PC-3 (cell line): ENCODE measurements at regions not wholly inside any gene's neighbourhood (a gene's known extent, or its start where the extent isn't known, plus 50 kb on each side); places are given as distances from the start of the nearest gene placed in this dataset.
A peak's percentile ranks its signal among the peaks of the same experiment; 100 is the strongest.

ENCODE experiments used
- ATAC-seq: fragments of 200-7000 bp; cut with Tn5 transposase; 2 replicates; pipeline ENCODE4 v1.9.1; 2020; ENCODE audit warnings: mild to moderate bottlenecking, moderate library complexity
- BruUV-seq: library from RNA; stranded (reverse); fragments of 400-500 nt; replicated peaks from 2 replicates; lab custom pipeline; 2021; lab: Mats Ljungman, UMichigan
- CTCF ChIA-PET: fragments of 300-600 bp; sonication (Branson Sonifier 250); formaldehyde crosslinking; loops from one replicate; lab custom pipeline; 2022; ENCODE audit warnings: antibody characterized with exemption; lab: Charles Lee
- POLR2A ChIA-PET: fragments of 300-600 bp; sonication (Branson Sonifier 250); formaldehyde crosslinking; loops from one replicate; lab custom pipeline; 2022; ENCODE audit warnings: antibody characterized with exemption; ENCODE audit not compliant: unreplicated experiment; lab: Charles Lee
- DNase-seq: peaks from one replicate; pipeline ENCODE4 v3.0.0-alpha.2; 2015
- H2AFZ ChIP-seq: fragments of 300-600 bp; sonication (generic); 2 replicates; pipeline ENCODE4 v1.6.0; 2016; ENCODE audit warnings: antibody characterized with exemption, low read length
- H3F3A ChIP-seq: fragments of 300-600 bp; sonication (generic); one replicate; pipeline ENCODE4 v1.6.0; 2017; ENCODE audit warnings: antibody characterized with exemption, low read length, control low read depth, mild to moderate bottlenecking; ENCODE audit not compliant: unreplicated experiment
- H3K27ac ChIP-seq: fragments of 300-600 bp; sonication (generic); 2 replicates; pipeline ENCODE4 v1.5.1; 2016; ENCODE audit warnings: mild to moderate bottlenecking, low read length
- H3K27me3 ChIP-seq: fragments of 300-600 bp; sonication (generic); 2 replicates; pipeline ENCODE4 v1.6.1; 2016; ENCODE audit warnings: low read length, mixed read lengths
- H3K36me3 ChIP-seq: fragments of 300-600 bp; sonication (generic); 2 replicates; pipeline ENCODE4 v1.6.1; 2016; ENCODE audit warnings: low read depth, mixed run types, low read length, mixed read lengths
- H3K4me1 ChIP-seq: fragments of 300-600 bp; sonication (generic); 2 replicates; pipeline ENCODE4 v1.5.1; 2016; ENCODE audit warnings: low read length; ENCODE audit not compliant: insufficient read depth
- H3K4me2 ChIP-seq: fragments of 300-600 bp; sonication (generic); 2 replicates; pipeline ENCODE4 v1.6.0; 2016; ENCODE audit warnings: low read length
- H3K4me3 ChIP-seq: fragments of 300-600 bp; sonication (generic); 2 replicates; pipeline ENCODE4 v1.5.1; 2016; ENCODE audit warnings: mild to moderate bottlenecking, low read length, mixed read lengths
- H3K79me2 ChIP-seq: fragments of 300-600 bp; sonication (generic); 2 replicates; pipeline ENCODE4 v1.6.1; 2017; ENCODE audit warnings: low read length, mixed read lengths
- H3K9ac ChIP-seq: fragments of 300-600 bp; sonication (generic); 2 replicates; pipeline ENCODE4 v1.6.0; 2016; ENCODE audit warnings: mild to moderate bottlenecking, low read length
- H3K9me2 ChIP-seq: fragments of 300-600 bp; sonication (generic); replicated peaks from 2 replicates; pipeline ENCODE4 v1.6.1; 2016; ENCODE audit warnings: mixed run types, low read length, mixed read lengths
- H3K9me3 ChIP-seq: fragments of 300-600 bp; sonication (generic); 2 replicates; pipeline ENCODE4 v1.6.1; 2016; ENCODE audit warnings: low read length, mixed read lengths
- H4K20me1 ChIP-seq: fragments of 300-600 bp; sonication (generic); 2 replicates; pipeline ENCODE4 v1.6.1; 2016; ENCODE audit warnings: low read length, mixed read lengths
- EZH2 ChIP-seq: fragments of 300-600 bp; sonication (generic); IDR thresholded peaks from one replicate; pipeline ENCODE4 v1.6.1; 2017; ENCODE audit warnings: antibody characterized with exemption, mild to moderate bottlenecking, low read length; ENCODE audit not compliant: unreplicated experiment
- EZH2phosphoT487 ChIP-seq: fragments of 300-600 bp; sonication (generic); IDR thresholded peaks from 2 replicates; pipeline ENCODE4 v1.6.1; 2018; ENCODE audit warnings: mild to moderate bottlenecking, antibody characterized with exemption, low read length, borderline replicate concordance
- intact Hi-C: fragments of 100-400 bp; cut with micrococcal nuclease; formaldehyde crosslinking; loops from 2 replicates; pipeline ENCODE4 v1.9.0; 2023
- TF ChIP-seq, protein P1 (sequence below): fragments of 300-600 bp; sonication (generic); conservative IDR thresholded peaks from 2 replicates; pipeline ENCODE4 v1.5.1; 2017; ENCODE audit warnings: antibody characterized with exemption, low read depth, mild to moderate bottlenecking, low read length

DNA sequence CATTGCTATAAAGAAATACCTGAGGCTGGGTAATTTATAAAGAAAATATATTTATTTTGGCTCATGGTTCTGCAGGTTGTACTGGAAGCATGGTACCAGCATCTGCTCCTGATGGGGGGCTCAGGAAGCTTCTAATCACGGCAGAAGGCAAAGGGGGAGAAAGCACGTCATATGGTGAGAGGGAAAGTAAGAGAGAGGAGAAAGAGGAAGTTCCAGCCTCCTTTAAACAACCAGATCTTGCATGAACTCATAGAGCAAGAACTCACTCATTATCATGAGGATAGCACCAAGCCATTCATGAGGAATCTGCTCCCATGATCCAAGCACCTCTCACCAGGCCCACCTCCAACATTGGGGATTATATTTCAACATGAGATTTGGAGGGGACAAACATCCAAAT, 125.0 kb upstream of the GRPR start:
- Histone ChIP-seq H3K27me3 (no peaks in the 10 kb centered on the region), H3K9ac (no peak overlapping the region), H2AFZ (no peak overlapping the region), H3K79me2 (no peaks in the 10 kb centered on the region), H3K9me3 (no peaks in the 10 kb centered on the region), H3K4me1 (peaks cover 6% of the 10 kb centered on the region), H3K9me2 (no peaks in the 10 kb centered on the region), H3K4me3 (no peak overlapping the region), H3K36me3 (no peaks in the 10 kb centered on the region), H4K20me1 (no peaks in the 10 kb centered on the region), H3F3A (no peaks in the 10 kb centered on the region), H3K4me2 (no peak overlapping the region), H3K27ac (no peak overlapping the region)
- ATAC-seq (no peak), DNase-seq (no peak)
- POLR2A ChIA-PET = no interaction called here
- TF ChIP-seq EZH2 (no peak), EZH2phosphoT487 (no peak)
- TF ChIP-seq, protein P1, sequence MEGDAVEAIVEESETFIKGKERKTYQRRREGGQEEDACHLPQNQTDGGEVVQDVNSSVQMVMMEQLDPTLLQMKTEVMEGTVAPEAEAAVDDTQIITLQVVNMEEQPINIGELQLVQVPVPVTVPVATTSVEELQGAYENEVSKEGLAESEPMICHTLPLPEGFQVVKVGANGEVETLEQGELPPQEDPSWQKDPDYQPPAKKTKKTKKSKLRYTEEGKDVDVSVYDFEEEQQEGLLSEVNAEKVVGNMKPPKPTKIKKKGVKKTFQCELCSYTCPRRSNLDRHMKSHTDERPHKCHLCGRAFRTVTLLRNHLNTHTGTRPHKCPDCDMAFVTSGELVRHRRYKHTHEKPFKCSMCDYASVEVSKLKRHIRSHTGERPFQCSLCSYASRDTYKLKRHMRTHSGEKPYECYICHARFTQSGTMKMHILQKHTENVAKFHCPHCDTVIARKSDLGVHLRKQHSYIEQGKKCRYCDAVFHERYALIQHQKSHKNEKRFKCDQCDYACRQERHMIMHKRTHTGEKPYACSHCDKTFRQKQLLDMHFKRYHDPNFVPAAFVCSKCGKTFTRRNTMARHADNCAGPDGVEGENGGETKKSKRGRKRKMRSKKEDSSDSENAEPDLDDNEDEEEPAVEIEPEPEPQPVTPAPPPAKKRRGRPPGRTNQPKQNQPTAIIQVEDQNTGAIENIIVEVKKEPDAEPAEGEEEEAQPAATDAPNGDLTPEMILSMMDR = no peak
- CTCF ChIA-PET = no interaction called here
- no TSS peak for BruUV-seq
- intact Hi-C loops = no loop called here

GRCh38 chrX:15989716-15990115, 133.6 kb upstream of the GRPR start:
- intact Hi-C loops = no loop called here
- CTCF ChIA-PET = no interaction called here
- DNase-seq (no peak), ATAC-seq (no peak)
- peaks cover 11% of the 10 kb centered on the region; the same call in 1 of the 2 replicates for H3K4me1 ChIP-seq
- no peaks in the 10 kb centered on the region for H3K79me2 ChIP-seq
- no peak overlapping the region for H3K4me3 ChIP-seq
- no peaks in the 10 kb centered on the region for H3K9me3 ChIP-seq
- H3K27ac ChIP-seq = peak overlapping the region; percentile 36
- peak overlapping the region; percentile 62; the same call in 1 of the 2 replicates for H2AFZ ChIP-seq
- peak overlapping the region; percentile 58 for H3K4me2 ChIP-seq
- no peaks in the 10 kb centered on the region for H3K9me2 ChIP-seq
- BruUV-seq = no TSS peak
- POLR2A ChIA-PET = interaction anchor here (0.7 kb wide), 1 partner anchor 33 kb away, joined by 3 read pairs; no protein-coding TSS in a partner anchor
- no peaks in the 10 kb centered on the region for H3K27me3 ChIP-seq
- no peaks in the 10 kb centered on the region for H3K36me3 ChIP-seq
- H4K20me1 ChIP-seq = no peaks in the 10 kb centered on the region
- no peaks in the 10 kb centered on the region for H3F3A ChIP-seq
- H3K9ac ChIP-seq = no peak overlapping the region
- TF ChIP-seq EZH2phosphoT487 = no peak
- no peak for TF ChIP-seq EZH2
- TF ChIP-seq, protein P1 = no peak

DNA sequence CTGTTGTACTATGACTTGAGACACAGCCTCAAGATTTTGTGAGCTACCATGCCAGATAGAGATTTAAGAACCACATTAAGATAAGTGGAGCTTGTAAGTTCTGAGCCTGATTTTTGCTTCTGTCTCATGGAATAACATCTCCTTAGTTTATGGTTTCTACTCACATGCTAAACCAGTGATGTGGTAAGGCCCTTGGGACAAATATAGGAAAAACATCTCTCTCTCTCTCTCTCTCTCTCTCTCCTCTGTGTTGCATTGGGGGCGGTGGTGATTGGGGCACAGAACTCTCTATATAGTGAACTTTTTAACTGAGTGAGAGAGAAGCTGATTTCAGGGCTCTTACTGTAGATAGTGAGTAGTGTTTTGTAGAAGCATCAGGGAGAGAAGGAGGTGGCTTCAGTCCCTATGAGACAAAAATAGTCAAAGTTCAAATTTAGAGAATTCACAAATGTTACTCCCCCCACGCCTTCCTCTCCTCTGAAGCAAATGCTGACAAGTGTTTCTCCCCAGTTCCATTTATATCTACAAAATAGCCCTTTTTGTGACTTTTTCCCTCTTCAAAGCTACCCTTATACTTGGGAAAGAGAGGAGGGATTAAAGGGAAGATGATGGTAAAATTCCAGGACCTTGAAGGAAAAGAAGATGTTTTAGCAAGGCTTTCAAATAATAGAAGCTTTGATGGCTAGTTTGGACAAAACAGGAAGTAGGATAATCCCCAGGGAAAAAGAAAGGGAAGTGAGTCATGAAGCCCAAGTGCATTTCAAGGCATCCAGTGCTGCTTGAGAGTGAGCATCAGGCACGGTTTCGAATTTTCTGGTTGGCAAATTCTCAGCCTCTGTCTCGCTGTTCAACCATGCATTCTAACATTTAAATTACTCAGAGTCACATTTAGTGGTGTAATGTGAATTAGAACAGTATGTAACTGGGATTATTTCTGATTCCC, 134.3 kb upstream of the AP1S2 start:
- DNase-seq = peak; percentile 53
- no peak overlapping the region for H3K9ac ChIP-seq

More for the DNA sequence above, 134.3 kb upstream of the AP1S2 start:
- Histone ChIP-seq H3K27me3 (no peaks in the 10 kb centered on the region), H3K27ac (peak overlapping the region; percentile 36), H3K36me3 (no peaks in the 10 kb centered on the region), H2AFZ (peak overlapping the region; percentile 62; the same call in 1 of the 2 replicates), H3K9me2 (no peaks in the 10 kb centered on the region), H3K9me3 (no peaks in the 10 kb centered on the region), H3F3A (no peaks in the 10 kb centered on the region), H3K4me3 (no peak overlapping the region), H3K79me2 (no peaks in the 10 kb centered on the region), H3K4me1 (peaks cover 11% of the 10 kb centered on the region; the same call in 1 of the 2 replicates), H4K20me1 (no peaks in the 10 kb centered on the region), H3K4me2 (peak overlapping the region; percentile 58)
- TF ChIP-seq, protein P1 = no peak
- TF ChIP-seq EZH2 = no peak
- TF ChIP-seq EZH2phosphoT487 = no peak
- intact Hi-C loops = no loop called here
- ChIA-PET POLR2A (interaction anchor here (0.7 kb wide), 1 partner anchor 34 kb away, joined by 3 read pairs; no protein-coding TSS in a partner anchor), CTCF (no interaction called here)
- BruUV-seq = no TSS peak
- ATAC-seq = peak; percentile 84
